ENCODE measurements at regions not wholly inside any gene's neighbourhood (a gene's known extent, or its start where the extent isn't known, plus 50 kb on each side); places are given as distances from the start of the nearest gene placed in this dataset.

DNA sequence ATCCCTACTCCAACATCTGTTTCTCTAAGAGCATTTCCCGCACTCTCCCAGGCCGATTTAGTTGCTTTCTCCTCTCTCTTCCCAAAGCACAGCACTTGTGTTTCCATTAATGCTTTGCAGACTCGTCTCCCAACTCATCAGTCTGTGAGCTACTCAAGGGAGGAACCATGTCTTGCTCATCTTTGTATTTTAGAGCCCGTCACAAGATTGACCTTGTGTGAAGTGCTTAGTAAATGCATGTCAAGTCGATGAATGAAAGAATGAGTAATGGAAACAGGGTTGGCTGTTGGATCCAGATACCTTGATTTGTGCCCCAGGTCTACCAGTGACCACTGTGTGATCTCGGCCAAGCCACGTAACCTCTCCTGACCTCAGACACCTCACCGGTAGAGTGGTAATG is 99.3 kb downstream of the KLF4 start:
- Mint-ChIP-seq H3K36me3 (ENCODE audit: low read depth) (no peaks in the 10 kb centered on the region), H3K27ac (ENCODE audit: unreplicated experiment) (no peak overlapping the region), H3K27me3 (ENCODE audit: low read depth) (peaks cover 6% of the 10 kb centered on the region), H3K4me3 (ENCODE audit: unreplicated experiment) (no peak overlapping the region), H3K9me3 (ENCODE audit: low read depth) (no peaks in the 10 kb centered on the region), H3K4me1 (ENCODE audit: low read depth) (no peaks in the 10 kb centered on the region)
- no peak for DNase-seq (ENCODE audit: low spot score)
- TF ChIP-seq, protein P1, sequence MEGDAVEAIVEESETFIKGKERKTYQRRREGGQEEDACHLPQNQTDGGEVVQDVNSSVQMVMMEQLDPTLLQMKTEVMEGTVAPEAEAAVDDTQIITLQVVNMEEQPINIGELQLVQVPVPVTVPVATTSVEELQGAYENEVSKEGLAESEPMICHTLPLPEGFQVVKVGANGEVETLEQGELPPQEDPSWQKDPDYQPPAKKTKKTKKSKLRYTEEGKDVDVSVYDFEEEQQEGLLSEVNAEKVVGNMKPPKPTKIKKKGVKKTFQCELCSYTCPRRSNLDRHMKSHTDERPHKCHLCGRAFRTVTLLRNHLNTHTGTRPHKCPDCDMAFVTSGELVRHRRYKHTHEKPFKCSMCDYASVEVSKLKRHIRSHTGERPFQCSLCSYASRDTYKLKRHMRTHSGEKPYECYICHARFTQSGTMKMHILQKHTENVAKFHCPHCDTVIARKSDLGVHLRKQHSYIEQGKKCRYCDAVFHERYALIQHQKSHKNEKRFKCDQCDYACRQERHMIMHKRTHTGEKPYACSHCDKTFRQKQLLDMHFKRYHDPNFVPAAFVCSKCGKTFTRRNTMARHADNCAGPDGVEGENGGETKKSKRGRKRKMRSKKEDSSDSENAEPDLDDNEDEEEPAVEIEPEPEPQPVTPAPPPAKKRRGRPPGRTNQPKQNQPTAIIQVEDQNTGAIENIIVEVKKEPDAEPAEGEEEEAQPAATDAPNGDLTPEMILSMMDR (IDR thresholded peaks at IDR 0.05) = no peak

DNA sequence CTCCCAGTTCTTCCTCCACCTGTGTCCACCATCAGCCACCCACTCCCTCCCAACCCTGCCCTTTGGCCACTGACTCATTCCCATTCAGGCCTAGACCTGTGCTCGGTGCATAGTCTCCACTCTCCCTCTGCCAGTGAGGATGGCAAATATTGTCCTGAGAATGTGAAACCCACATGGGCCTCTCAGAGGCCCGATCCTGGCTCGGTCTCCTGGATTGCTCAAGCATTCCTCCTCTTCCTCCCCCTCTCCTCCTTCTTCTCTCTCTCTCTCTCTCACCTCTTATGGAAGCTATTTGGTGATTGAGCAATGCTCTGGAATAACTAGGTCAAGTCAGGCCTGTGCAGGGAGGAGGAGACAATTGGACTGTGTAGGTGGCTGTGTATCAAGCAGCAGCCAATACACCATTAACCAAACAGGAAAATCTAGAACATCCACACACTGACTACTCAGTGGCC is 99.9 kb downstream of the KLF4 start:
- Mint-ChIP-seq H3K4me1 (ENCODE audit: low read depth) (no peaks in the 10 kb centered on the region), H3K27me3 (ENCODE audit: low read depth) (peaks cover 4% of the 10 kb centered on the region), H3K9me3 (ENCODE audit: low read depth) (no peaks in the 10 kb centered on the region), H3K27ac (ENCODE audit: unreplicated experiment) (no peak overlapping the region), H3K36me3 (ENCODE audit: low read depth) (no peaks in the 10 kb centered on the region), H3K4me3 (ENCODE audit: unreplicated experiment) (no peak overlapping the region)
- TF ChIP-seq, protein P1 (IDR thresholded peaks at IDR 0.05) = no peak
- DNase-seq (ENCODE audit: low spot score) = no peak

DNA sequence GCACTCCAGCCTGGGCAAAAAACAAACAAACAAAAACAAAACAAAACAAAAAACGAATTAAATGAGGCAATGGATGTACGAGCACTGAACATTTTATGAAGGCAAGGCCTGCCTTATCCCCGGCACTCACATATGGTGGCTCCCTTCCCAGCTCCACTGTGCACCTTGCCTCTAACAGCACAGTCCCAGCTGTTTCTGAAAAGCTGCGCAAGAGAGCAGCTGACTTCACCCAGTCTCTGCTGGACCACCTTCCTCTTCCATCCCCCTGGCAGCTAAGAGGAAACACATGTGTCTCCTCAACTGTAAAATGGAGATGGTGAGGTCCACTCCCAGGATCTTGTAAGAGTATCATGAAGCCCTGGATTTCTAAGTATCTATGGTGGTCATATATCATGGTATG is 100.7 kb downstream of the KLF4 start:
- Mint-ChIP-seq H3K4me3 (ENCODE audit: unreplicated experiment) (no peak overlapping the region), H3K27me3 (ENCODE audit: low read depth) (peaks cover 10% of the 10 kb centered on the region), H3K36me3 (ENCODE audit: low read depth) (peaks cover 2% of the 10 kb centered on the region), H3K4me1 (ENCODE audit: low read depth) (no peaks in the 10 kb centered on the region), H3K27ac (ENCODE audit: unreplicated experiment) (no peak overlapping the region), H3K9me3 (ENCODE audit: low read depth) (no peaks in the 10 kb centered on the region)
- no peak for DNase-seq (ENCODE audit: low spot score)
- TF ChIP-seq, protein P1 (IDR thresholded peaks at IDR 0.05) = no peak

DNA sequence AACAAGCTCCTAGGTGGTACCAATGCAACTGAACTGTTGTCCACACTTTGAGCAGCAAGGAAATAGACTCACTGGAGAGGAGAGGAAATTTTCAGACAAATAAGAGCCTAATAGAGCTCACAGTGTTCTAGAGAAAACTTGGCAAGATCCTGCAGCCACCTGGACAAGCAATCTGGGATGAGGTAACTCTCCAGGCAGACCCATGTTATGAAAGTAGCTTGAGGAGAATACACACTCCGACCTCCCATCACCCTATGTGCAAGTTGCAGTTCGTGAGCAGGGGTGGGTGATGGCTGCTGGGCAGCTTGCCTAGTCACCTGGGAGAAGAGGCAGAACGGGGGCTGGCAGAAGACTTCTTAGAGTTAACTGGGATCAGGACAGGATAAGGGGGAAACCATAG is 102.2 kb downstream of the KLF4 start:
- Mint-ChIP-seq H3K27ac (ENCODE audit: unreplicated experiment) (no peak overlapping the region), H3K9me3 (ENCODE audit: low read depth) (no peaks in the 10 kb centered on the region), H3K4me3 (ENCODE audit: unreplicated experiment) (no peak overlapping the region), H3K27me3 (ENCODE audit: low read depth) (peaks cover 9% of the 10 kb centered on the region), H3K36me3 (ENCODE audit: low read depth) (peaks cover 2% of the 10 kb centered on the region), H3K4me1 (ENCODE audit: low read depth) (no peaks in the 10 kb centered on the region)
- no peak for DNase-seq (ENCODE audit: low spot score)
- TF ChIP-seq, protein P1 (IDR thresholded peaks at IDR 0.05) = no peak

DNA sequence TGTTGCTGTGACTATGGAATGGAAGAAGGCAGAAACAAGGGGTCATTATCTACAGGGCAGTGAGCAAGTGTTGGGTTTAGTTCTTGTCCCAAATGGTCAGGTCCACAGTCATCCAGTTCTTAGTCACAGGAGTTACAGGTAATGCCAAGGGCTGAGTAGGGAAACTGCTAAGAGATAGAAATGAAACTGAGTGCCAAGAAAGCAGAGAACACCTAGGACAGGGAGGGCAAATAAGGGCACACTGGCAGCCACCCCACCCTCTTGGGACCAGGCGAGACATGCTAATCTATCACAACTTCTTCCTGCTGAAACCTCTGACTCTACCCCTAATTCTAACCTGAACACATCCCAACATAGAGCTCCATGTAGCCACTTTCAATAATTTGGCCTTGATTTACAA is 103.2 kb downstream of the KLF4 start:
- Mint-ChIP-seq H3K27me3 (ENCODE audit: low read depth) (peaks cover 10% of the 10 kb centered on the region), H3K4me3 (ENCODE audit: unreplicated experiment) (no peak overlapping the region)
- DNase-seq (ENCODE audit: low spot score) = no peak

More for the DNA sequence above, 103.2 kb downstream of the KLF4 start:
- H3K36me3 Mint-ChIP-seq (ENCODE audit: low read depth) = peaks cover 2% of the 10 kb centered on the region
- H3K4me1 Mint-ChIP-seq (ENCODE audit: low read depth) = no peaks in the 10 kb centered on the region
- no peaks in the 10 kb centered on the region for H3K9me3 Mint-ChIP-seq (ENCODE audit: low read depth)
- TF ChIP-seq, protein P1 (IDR thresholded peaks at IDR 0.05) = no peak
- no peak overlapping the region for H3K27ac Mint-ChIP-seq (ENCODE audit: unreplicated experiment)
